ENCODE measurements at regions not wholly inside any gene's neighbourhood (a gene's known extent, or its start where the extent isn't known, plus 50 kb on each side); places are given as distances from the start of the nearest gene placed in this dataset.

GRCh38 chr6:50913105-50913770, 94.6 kb downstream of the TFAP2B start:
- H3K4me3 ChIP-seq (replicated peaks in 1 of 3; ENCODE audit: insufficient read depth in 1 of 3, low read depth in 2 of 3, low read length in 3 of 3) = no peak overlapping the region
- WGBS (ENCODE audit: low lambda C conversion rate) = 46% methylated on average over 11 of the region's 20 CpGs
- in situ Hi-C loops (cut with HindIII; ENCODE audit: extremely low pct_ligation_motif_present, low pct_unique_long_range_greater_than_20kb) = no loop called here
- DNase-seq (ENCODE audit: low spot score) = no peak
- BruUV-seq (replicated peaks) = no TSS peak
- ATAC-seq = no peak
- H3K79me2 ChIP-seq (ENCODE audit: insufficient read depth, low read length) = no peaks in the 10 kb centered on the region
- H4K20me1 ChIP-seq (ENCODE audit: insufficient read depth, low read length) = no peaks in the 10 kb centered on the region
- H3K9ac ChIP-seq (ENCODE audit: insufficient read depth, low read depth, low read length) = no peak overlapping the region
- CTCF ChIA-PET (ENCODE audit: low intra/inter-chr PET ratio, low total read pairs) = no interaction called here
- FAIRE-seq = no peak
- no peak overlapping the region for H3K4me2 ChIP-seq (ENCODE audit: low read depth, low read length)
- no peaks in the 10 kb centered on the region for H3K4me1 ChIP-seq (ENCODE audit: insufficient read depth, low read length)
- no peak overlapping the region for H3K27ac ChIP-seq (ENCODE audit: extremely low read length, insufficient read depth, low read length)
- intact Hi-C loops (cut with micrococcal nuclease; ENCODE audit: unreplicated experiment) = no loop called here
- H3K9me3 ChIP-seq (ENCODE audit: low read length) = peaks cover 13% of the 10 kb centered on the region
- POLR2A ChIA-PET = no interaction called here
- H2AFZ ChIP-seq (ENCODE audit: low read length) = no peak overlapping the region
- TF ChIP-seq MTA1 (CRISPR knock-in tag; IDR thresholded peaks at IDR 0.05; ENCODE audit: borderline replicate concordance) (no peak), KIAA2018 (CRISPR knock-in tag; IDR thresholded peaks at IDR 0.05; ENCODE audit: borderline replicate concordance) (no peak), ZNF691 (CRISPR knock-in tag; IDR thresholded peaks at IDR 0.05; ENCODE audit: borderline replicate concordance, low read depth) (no peak), POLR2G (IDR thresholded peaks at IDR 0.05; ENCODE audit: low read depth, low read length) (no peak), RORA (CRISPR knock-in tag; IDR thresholded peaks at IDR 0.05) (no peak), SOX6 (IDR thresholded peaks at IDR 0.05) (no peak), SOX6 (CRISPR knock-in tag; IDR thresholded peaks at IDR 0.05) (no peak), TEF (CRISPR knock-in tag; IDR thresholded peaks at IDR 0.05) (no peak), FOXK2 (IDR thresholded peaks at IDR 0.05) (no peak), KLF6 (CRISPR knock-in tag; IDR thresholded peaks at IDR 0.05) (no peak), NR2F1 (CRISPR knock-in tag; IDR thresholded peaks at IDR 0.05) (no peak), ZNF235 (CRISPR knock-in tag; IDR thresholded peaks at IDR 0.05; ENCODE audit: borderline replicate concordance) (no peak)
- H3K27me3 ChIP-seq (ENCODE audit: control insufficient read depth in 1 of 2, insufficient read depth in 2 of 2, low read length in 2 of 2) = no peaks in the 10 kb centered on the region
- H3K36me3 ChIP-seq (replicated peaks in 1 of 2; ENCODE audit: control insufficient read depth in 1 of 2, insufficient read depth in 2 of 2, low read length in 2 of 2) = no peaks in the 10 kb centered on the region
